ENCODE measurements at regions not wholly inside any gene's neighbourhood (a gene's known extent, or its start where the extent isn't known, plus 50 kb on each side); places are given as distances from the start of the nearest gene placed in this dataset.

DNA sequence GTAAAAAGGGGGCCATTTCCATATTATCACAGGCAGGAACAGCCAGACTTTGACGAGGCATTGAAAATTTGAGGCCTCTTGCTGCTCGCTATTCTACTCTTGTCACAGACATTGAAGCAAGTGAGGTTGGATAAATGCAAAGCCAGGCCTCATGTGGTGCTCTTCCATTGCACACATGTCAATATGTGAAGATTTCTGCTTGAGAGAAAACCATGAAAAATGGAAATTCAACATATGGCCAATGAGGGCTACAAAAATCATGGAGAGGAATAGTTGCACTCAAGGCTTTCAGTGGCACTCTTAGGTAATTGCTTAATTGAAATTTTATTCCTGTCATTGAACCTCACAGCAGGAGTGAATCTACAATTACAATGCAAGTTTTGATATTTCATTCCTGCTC is 185.6 kb upstream of the MBNL1 start:
- TF ChIP-seq, protein P1, sequence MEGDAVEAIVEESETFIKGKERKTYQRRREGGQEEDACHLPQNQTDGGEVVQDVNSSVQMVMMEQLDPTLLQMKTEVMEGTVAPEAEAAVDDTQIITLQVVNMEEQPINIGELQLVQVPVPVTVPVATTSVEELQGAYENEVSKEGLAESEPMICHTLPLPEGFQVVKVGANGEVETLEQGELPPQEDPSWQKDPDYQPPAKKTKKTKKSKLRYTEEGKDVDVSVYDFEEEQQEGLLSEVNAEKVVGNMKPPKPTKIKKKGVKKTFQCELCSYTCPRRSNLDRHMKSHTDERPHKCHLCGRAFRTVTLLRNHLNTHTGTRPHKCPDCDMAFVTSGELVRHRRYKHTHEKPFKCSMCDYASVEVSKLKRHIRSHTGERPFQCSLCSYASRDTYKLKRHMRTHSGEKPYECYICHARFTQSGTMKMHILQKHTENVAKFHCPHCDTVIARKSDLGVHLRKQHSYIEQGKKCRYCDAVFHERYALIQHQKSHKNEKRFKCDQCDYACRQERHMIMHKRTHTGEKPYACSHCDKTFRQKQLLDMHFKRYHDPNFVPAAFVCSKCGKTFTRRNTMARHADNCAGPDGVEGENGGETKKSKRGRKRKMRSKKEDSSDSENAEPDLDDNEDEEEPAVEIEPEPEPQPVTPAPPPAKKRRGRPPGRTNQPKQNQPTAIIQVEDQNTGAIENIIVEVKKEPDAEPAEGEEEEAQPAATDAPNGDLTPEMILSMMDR (IDR thresholded peaks at IDR 0.05) = no peak
- Histone ChIP-seq H3K27me3 (ENCODE audit: control insufficient read depth in 2 of 2, insufficient read depth in 2 of 2, low read length in 2 of 2) (no peaks in the 10 kb centered on the region), H3K79me2 (ENCODE audit: insufficient read depth, low read length) (no peaks in the 10 kb centered on the region), H4K20me1 (ENCODE audit: insufficient read depth, low read length) (no peaks in the 10 kb centered on the region), H3K36me3 (replicated peaks in 1 of 2; ENCODE audit: control insufficient read depth in 1 of 2, insufficient read depth in 2 of 2, low read length in 2 of 2) (no peaks in the 10 kb centered on the region), H3K4me3 (replicated peaks in 1 of 3; ENCODE audit: low read depth in 2 of 3, low read length in 3 of 3) (no peak overlapping the region), H3K4me1 (ENCODE audit: control insufficient read depth in 1 of 2, insufficient read depth in 2 of 2, low read length in 2 of 2) (peaks cover 7% of the 10 kb centered on the region in 2 donors), H3K9ac (ENCODE audit: insufficient read depth, low read length, poor library complexity, severe bottlenecking) (no peak overlapping the region), H3K4me2 (replicated peaks; ENCODE audit: extremely low read depth, low read length, poor library complexity, severe bottlenecking) (no peak overlapping the region), H3K9me3 (replicated peaks in 1 of 2; ENCODE audit: control insufficient read depth in 1 of 2, insufficient read depth in 1 of 2, low read length in 2 of 2) (peaks cover 8 to 9% of the 10 kb centered on the region in 2 donors), H3K27ac (ENCODE audit: low read depth in 1 of 2, low read length in 2 of 2) (no peak overlapping the region), H2AFZ (ENCODE audit: insufficient read depth, low read depth, low read length, poor library complexity, severe bottlenecking) (no peak overlapping the region)
- Mint-ChIP-seq H3K4me1 (peaks cover 10% of the 10 kb centered on the region), H3K36me3 (peaks cover 0 to 2% of the 10 kb centered on the region in 2 donors), H3K9me3 (peaks cover 2 to 17% (median 12%) of the 10 kb centered on the region in 7 donors), H3K4me3 (no peak overlapping the region), H3K27me3 (ENCODE audit: low read depth in 3 of 3) (no peaks in the 10 kb centered on the region), H3K27ac (no peak overlapping the region)
- intact Hi-C loops (cut with micrococcal nuclease) = no loop called here
- WGBS (ENCODE audit: insufficient coverage) = 100% methylated on average over 2 of the region's 2 CpGs
- no peak for DNase-seq

GRCh38 chr3:152084441-152085158 is 184.1 kb upstream of the MBNL1 start:
- Mint-ChIP-seq H3K27ac (no peak overlapping the region), H3K36me3 (peaks cover 0 to 2% of the 10 kb centered on the region in 2 donors), H3K4me3 (no peak overlapping the region), H3K9me3 (peaks cover 2 to 13% (median 8%) of the 10 kb centered on the region in 7 donors), H3K4me1 (peaks cover 13% of the 10 kb centered on the region), H3K27me3 (ENCODE audit: low read depth in 3 of 3) (no peaks in the 10 kb centered on the region)
- H3K36me3 ChIP-seq (replicated peaks in 1 of 2; ENCODE audit: control insufficient read depth in 1 of 2, insufficient read depth in 2 of 2, low read length in 2 of 2) = no peaks in the 10 kb centered on the region
- H3K27ac ChIP-seq (ENCODE audit: low read depth in 1 of 2, low read length in 2 of 2) = no peak overlapping the region
- H3K4me1 ChIP-seq (ENCODE audit: control insufficient read depth in 1 of 2, insufficient read depth in 2 of 2, low read length in 2 of 2) = peaks cover 7% of the 10 kb centered on the region in 2 donors
- no CpG with 5 or more reads among the region's 2 CpGs for WGBS (ENCODE audit: insufficient coverage)
- H3K79me2 ChIP-seq (ENCODE audit: insufficient read depth, low read length) = no peaks in the 10 kb centered on the region
- no peak overlapping the region for H2AFZ ChIP-seq (ENCODE audit: insufficient read depth, low read depth, low read length, poor library complexity, severe bottlenecking)
- TF ChIP-seq, protein P1 (IDR thresholded peaks at IDR 0.05) = no peak
- DNase-seq = no peak
- H4K20me1 ChIP-seq (ENCODE audit: insufficient read depth, low read length) = no peaks in the 10 kb centered on the region
- no peak overlapping the region for H3K4me2 ChIP-seq (replicated peaks; ENCODE audit: extremely low read depth, low read length, poor library complexity, severe bottlenecking)
- intact Hi-C loops (cut with micrococcal nuclease) = no loop called here
- peaks cover 5 to 7% of the 10 kb centered on the region in 2 donors for H3K9me3 ChIP-seq (replicated peaks in 1 of 2; ENCODE audit: control insufficient read depth in 1 of 2, insufficient read depth in 1 of 2, low read length in 2 of 2)
- H3K9ac ChIP-seq (ENCODE audit: insufficient read depth, low read length, poor library complexity, severe bottlenecking) = no peak overlapping the region
- H3K4me3 ChIP-seq (replicated peaks in 1 of 3; ENCODE audit: low read depth in 2 of 3, low read length in 3 of 3) = no peak overlapping the region
- H3K27me3 ChIP-seq (ENCODE audit: control insufficient read depth in 2 of 2, insufficient read depth in 2 of 2, low read length in 2 of 2) = no peaks in the 10 kb centered on the region

Measured in CD14-positive monocyte (primary cell).